ENCODE measurements at regions not wholly inside any gene's neighbourhood (a gene's known extent, or its start where the extent isn't known, plus 50 kb on each side); places are given as distances from the start of the nearest gene placed in this dataset.

- H3K9me3 ChIP-seq: no peaks in the 10 kb centered on the region
- H4K20me1 ChIP-seq (ENCODE audit: insufficient read depth): no peaks in the 10 kb centered on the region
- H3K9ac ChIP-seq: no peak overlapping the region
- POLR2A ChIA-PET: no interaction called here
- no peak overlapping the region for H2AFZ ChIP-seq (ENCODE audit: low read depth)
- H3K4me2 ChIP-seq: no peak overlapping the region
- no peak overlapping the region for H3K27ac ChIP-seq (ENCODE audit: low read depth in 2 of 2, low read length in 1 of 2)
- H3K4me1 ChIP-seq (ENCODE audit: control insufficient read depth in 1 of 2, insufficient read depth in 2 of 2, low read depth in 1 of 2, low read length in 1 of 2): no peaks in the 10 kb centered on the region
- no peaks in the 10 kb centered on the region for H3F3A ChIP-seq (replicated peaks; ENCODE audit: insufficient read depth)
- no peak for TF ChIP-seq TCF12 (IDR thresholded peaks at IDR 0.05)
- no peak for TF ChIP-seq FOSL2 (IDR thresholded peaks at IDR 0.05; ENCODE audit: borderline replicate concordance, low read depth)
- no peak for TF ChIP-seq GATA2 (CRISPR knock-in tag; IDR thresholded peaks at IDR 0.05)
- TF ChIP-seq GABPA (IDR thresholded peaks at IDR 0.05; ENCODE audit: low read depth): no peak
- no peak for TF ChIP-seq REST (IDR thresholded peaks at IDR 0.05; ENCODE audit: low read depth, low read length)
- no peak for TF ChIP-seq FOXM1 (IDR thresholded peaks at IDR 0.05; ENCODE audit: low read depth)
- H3K79me2 ChIP-seq (ENCODE audit: insufficient read depth): no peaks in the 10 kb centered on the region
- H3K9me2 ChIP-seq: 0 out of 2 replicates have a peak, but pooled peaks cover 5% of the 10 kb centered on the region
- DNase-seq: no peak
- no peaks in the 10 kb centered on the region for H3K36me3 ChIP-seq (replicated peaks in 1 of 2; ENCODE audit: control insufficient read depth in 1 of 2, insufficient read depth in 2 of 2, low read length in 1 of 2)
- CTCF ChIA-PET: no interaction called here
- no peaks in the 10 kb centered on the region for H3K27me3 ChIP-seq (ENCODE audit: insufficient read depth)
- WGBS (ENCODE audit: low lambda C conversion rate): 2% methylated on average over 2 of the region's 2 CpGs
- H3K4me3 ChIP-seq (ENCODE audit: low read depth in 2 of 2, low read length in 1 of 2): no peak overlapping the region
Observed at GRCh38 chr3:166420071-166420470, 582.8 kb upstream of the BCHE start.

- no peak for TF ChIP-seq PBX3 (IDR thresholded peaks at IDR 0.05)
- TF ChIP-seq TAF1 (IDR thresholded peaks at IDR 0.05; ENCODE audit: borderline replicate concordance, low read depth, low read length): no peak
- no peaks in the 10 kb centered on the region for H3K27me3 ChIP-seq (ENCODE audit: insufficient read depth)
- no peaks in the 10 kb centered on the region for H3K36me3 ChIP-seq (replicated peaks in 1 of 2; ENCODE audit: control insufficient read depth in 1 of 2, insufficient read depth in 2 of 2, low read length in 1 of 2)
- no peaks in the 10 kb centered on the region for H3K9me3 ChIP-seq
- H3F3A ChIP-seq (replicated peaks; ENCODE audit: insufficient read depth): no peaks in the 10 kb centered on the region
- H3K4me2 ChIP-seq: no peak overlapping the region
- ChIA-PET POLR2A (no interaction called here), CTCF (no interaction called here)
- H3K9ac ChIP-seq: no peak overlapping the region
- H2AFZ ChIP-seq (ENCODE audit: low read depth): no peak overlapping the region
- no peaks in the 10 kb centered on the region for H4K20me1 ChIP-seq (ENCODE audit: insufficient read depth)
- no peak overlapping the region for H3K4me3 ChIP-seq (ENCODE audit: low read depth in 2 of 2, low read length in 1 of 2)
- no peak for DNase-seq
- WGBS (ENCODE audit: low lambda C conversion rate): 0% methylated on average over 1 of the region's 1 CpG
- no peaks in the 10 kb centered on the region for H3K9me2 ChIP-seq
- H3K79me2 ChIP-seq (ENCODE audit: insufficient read depth): no peaks in the 10 kb centered on the region
- no peak overlapping the region for H3K27ac ChIP-seq (ENCODE audit: low read depth in 2 of 2, low read length in 1 of 2)
- H3K4me1 ChIP-seq (ENCODE audit: control insufficient read depth in 1 of 2, insufficient read depth in 2 of 2, low read depth in 1 of 2, low read length in 1 of 2): no peaks in the 10 kb centered on the region
Observed at GRCh38 chr3:166405896-166406295, 568.7 kb upstream of the BCHE start.

GRCh38 chr3:166405465-166405864, 568.2 kb upstream of the BCHE start:
- Histone ChIP-seq H3K9me2 (no peaks in the 10 kb centered on the region), H3K79me2 (ENCODE audit: insufficient read depth) (no peaks in the 10 kb centered on the region), H3K4me3 (ENCODE audit: low read depth in 2 of 2, low read length in 1 of 2) (no peak overlapping the region), H3K27ac (ENCODE audit: low read depth in 2 of 2, low read length in 1 of 2) (no peak overlapping the region), H3K4me1 (ENCODE audit: control insufficient read depth in 1 of 2, insufficient read depth in 2 of 2, low read depth in 1 of 2, low read length in 1 of 2) (no peaks in the 10 kb centered on the region), H3K9me3 (no peaks in the 10 kb centered on the region), H3F3A (replicated peaks; ENCODE audit: insufficient read depth) (no peaks in the 10 kb centered on the region), H2AFZ (ENCODE audit: low read depth) (no peak overlapping the region), H4K20me1 (ENCODE audit: insufficient read depth) (no peaks in the 10 kb centered on the region), H3K27me3 (ENCODE audit: insufficient read depth) (no peaks in the 10 kb centered on the region), H3K4me2 (no peak overlapping the region), H3K36me3 (replicated peaks in 1 of 2; ENCODE audit: control insufficient read depth in 1 of 2, insufficient read depth in 2 of 2, low read length in 1 of 2) (no peaks in the 10 kb centered on the region), H3K9ac (no peak overlapping the region)
- POLR2A ChIA-PET: no interaction called here
- DNase-seq: no peak
- CTCF ChIA-PET: no interaction called here
- TF ChIP-seq FOXM1 (IDR thresholded peaks at IDR 0.05; ENCODE audit: low read depth): no peak
- TF ChIP-seq USF2 (IDR thresholded peaks at IDR 0.05; ENCODE audit: borderline replicate concordance, low read depth, low read length): no peak
- TF ChIP-seq TEAD4 (IDR thresholded peaks at IDR 0.05; ENCODE audit: borderline replicate concordance, insufficient read depth): no peak
- no peak for TF ChIP-seq SMC3 (IDR thresholded peaks at IDR 0.05; ENCODE audit: low read depth, low read length)
- no peak for TF ChIP-seq RAD21 (IDR thresholded peaks at IDR 0.05; ENCODE audit: low read length)
- no peak for TF ChIP-seq IRF3 (IDR thresholded peaks at IDR 0.05; ENCODE audit: low read depth, low read length)
- no peak for TF ChIP-seq SIN3A (IDR thresholded peaks at IDR 0.05; ENCODE audit: borderline replicate concordance, low read depth, low read length)
- no peak for TF ChIP-seq FOSL2 (IDR thresholded peaks at IDR 0.05; ENCODE audit: borderline replicate concordance, low read depth)
- TF ChIP-seq RFX5 (IDR thresholded peaks at IDR 0.05; ENCODE audit: low read length): no peak
